HG02973 (cell line): ENCODE measurements at regions not wholly inside any gene's neighbourhood (a gene's known extent, or its start where the extent isn't known, plus 50 kb on each side); places are given as distances from the start of the nearest gene placed in this dataset.

Source experiments
- ATAC-seq: cut with Tn5 transposase; IDR thresholded peaks from one replicate; pipeline ENCODE4 v1.9.1; 2021; ENCODE audit warnings: moderate library complexity; ENCODE audit not compliant: unreplicated experiment

- ATAC-seq: no peak
These were observed 194.0 kb downstream of the AJAP1 start for GRCh38 chr1:4848431-4848830.

- no peak for ATAC-seq
These were observed 193.3 kb downstream of the AJAP1 start for GRCh38 chr1:4847711-4848110.
